ENCODE measurements at regions not wholly inside any gene's neighbourhood (a gene's known extent, or its start where the extent isn't known, plus 50 kb on each side); places are given as distances from the start of the nearest gene placed in this dataset.

GRCh38 chr1:222941425-222941824 lies 126.6 kb downstream of the DISP1 start:
- in situ Hi-C loops (cut with MboI; ENCODE audit: low sequenced_read_pairs, unreplicated experiment) = no loop called here
- no peak for DNase-seq (ENCODE audit: low spot score)
- no peak for TF ChIP-seq CTCF (IDR thresholded peaks at IDR 0.05; ENCODE audit: borderline replicate concordance, control extremely low read depth, extremely low read depth, insufficient read depth, missing control alignments)

GRCh38 chr1:222946436-222946835 lies 131.6 kb downstream of the DISP1 start:
- DNase-seq (ENCODE audit: low spot score) = no peak
- no peak for TF ChIP-seq CTCF (IDR thresholded peaks at IDR 0.05; ENCODE audit: borderline replicate concordance, control extremely low read depth, extremely low read depth, insufficient read depth, missing control alignments)
- in situ Hi-C loops (cut with MboI; ENCODE audit: low sequenced_read_pairs, unreplicated experiment) = no loop called here

- DNase-seq (ENCODE audit: low spot score) = no peak
- TF ChIP-seq CTCF (IDR thresholded peaks at IDR 0.05; ENCODE audit: borderline replicate concordance, control extremely low read depth, extremely low read depth, insufficient read depth, missing control alignments) = no peak
Observed at GRCh38 chr1:222948079-222948478, 133.2 kb downstream of the DISP1 start.

GRCh38 chr1:222950892-222951291 lies 136.1 kb downstream of the DISP1 start:
- no peak for TF ChIP-seq CTCF (IDR thresholded peaks at IDR 0.05; ENCODE audit: borderline replicate concordance, control extremely low read depth, extremely low read depth, insufficient read depth, missing control alignments)
- DNase-seq (ENCODE audit: low spot score) = no peak
- in situ Hi-C loops (cut with MboI; ENCODE audit: low sequenced_read_pairs, unreplicated experiment) = no loop called here

More at GRCh38 chr1:222948079-222948478, 133.2 kb downstream of the DISP1 start:
- in situ Hi-C loops (cut with MboI; ENCODE audit: low sequenced_read_pairs, unreplicated experiment) = no loop called here

GRCh38 chr1:222953585-222953984 lies 138.7 kb downstream of the DISP1 start:
- DNase-seq (ENCODE audit: low spot score) = no peak
- in situ Hi-C loops (cut with MboI; ENCODE audit: low sequenced_read_pairs, unreplicated experiment) = no loop called here
- TF ChIP-seq CTCF (IDR thresholded peaks at IDR 0.05; ENCODE audit: borderline replicate concordance, control extremely low read depth, extremely low read depth, insufficient read depth, missing control alignments) = no peak

- in situ Hi-C loops (cut with MboI; ENCODE audit: low sequenced_read_pairs, unreplicated experiment) = no loop called here
- TF ChIP-seq CTCF (IDR thresholded peaks at IDR 0.05; ENCODE audit: borderline replicate concordance, control extremely low read depth, extremely low read depth, insufficient read depth, missing control alignments) = no peak
- DNase-seq (ENCODE audit: low spot score) = no peak
Observed at GRCh38 chr1:222955964-222956363, 141.1 kb downstream of the DISP1 start.

GRCh38 chr1:222956601-222957000 lies 141.8 kb downstream of the DISP1 start:
- in situ Hi-C loops (cut with MboI; ENCODE audit: low sequenced_read_pairs, unreplicated experiment) = no loop called here
- no peak for TF ChIP-seq CTCF (IDR thresholded peaks at IDR 0.05; ENCODE audit: borderline replicate concordance, control extremely low read depth, extremely low read depth, insufficient read depth, missing control alignments)
- no peak for DNase-seq (ENCODE audit: low spot score)
